ENCODE measurements at regions not wholly inside any gene's neighbourhood (a gene's known extent, or its start where the extent isn't known, plus 50 kb on each side); places are given as distances from the start of the nearest gene placed in this dataset.
A peak's percentile ranks its signal among the peaks of the same experiment; 100 is the strongest.

GRCh38 chr4:184950117-184950830 is 68.0 kb upstream of the HELT start (continued):
- TF ChIP-seq ZNF687 (CRISPR knock-in tag; IDR thresholded peaks at IDR 0.05) (no peak), NR2C2 (CRISPR knock-in tag; IDR thresholded peaks at IDR 0.05; ENCODE audit: borderline replicate concordance) (peak; percentile 87), IKZF5 (CRISPR knock-in tag; IDR thresholded peaks at IDR 0.05) (peak; percentile 58; the same call in 1 of the 2 replicates)

- H3K4me3 ChIP-seq (replicated peaks in 1 of 3; ENCODE audit: insufficient read depth in 1 of 3, low read depth in 2 of 3, low read length in 3 of 3), result no peak overlapping the region
- H4K20me1 ChIP-seq (ENCODE audit: insufficient read depth, low read length), result no peaks in the 10 kb centered on the region
- H3K4me1 ChIP-seq (ENCODE audit: insufficient read depth, low read length), result peaks cover 26% of the 10 kb centered on the region
- H3K36me3 ChIP-seq (replicated peaks in 1 of 2; ENCODE audit: control insufficient read depth in 1 of 2, insufficient read depth in 2 of 2, low read length in 2 of 2), result no peaks in the 10 kb centered on the region
- CTCF ChIA-PET (ENCODE audit: low intra/inter-chr PET ratio, low total read pairs), result no interaction called here
- ATAC-seq (peak; percentile 41; the same call in 2 of the 3 replicates), FAIRE-seq (no peak), DNase-seq (ENCODE audit: low spot score) (no peak)
- WGBS (ENCODE audit: low lambda C conversion rate), result 71% methylated on average over 11 of the region's 13 CpGs
- POLR2A ChIA-PET, result no interaction called here
- H3K79me2 ChIP-seq (ENCODE audit: insufficient read depth, low read length), result no peaks in the 10 kb centered on the region
- H3K4me2 ChIP-seq (ENCODE audit: low read depth, low read length), result peak overlapping the region; percentile 35; the same call in 1 of the 2 replicates
- H3K27ac ChIP-seq (ENCODE audit: extremely low read length, insufficient read depth, low read length), result no peak overlapping the region
- H3K9me3 ChIP-seq (ENCODE audit: low read length), result no peaks in the 10 kb centered on the region
- H3K9ac ChIP-seq (ENCODE audit: insufficient read depth, low read depth, low read length), result no peak overlapping the region
- in situ Hi-C loops (cut with HindIII; ENCODE audit: extremely low pct_ligation_motif_present, low pct_unique_long_range_greater_than_20kb) (no loop called here), intact Hi-C loops (cut with micrococcal nuclease; ENCODE audit: unreplicated experiment) (no loop called here)
- H2AFZ ChIP-seq (ENCODE audit: low read length), result no peak overlapping the region
- peaks cover 0 to 10% of the 10 kb centered on the region in 2 experiments; a peak in 2 of 5 replicates for H3K27me3 ChIP-seq (ENCODE audit: control insufficient read depth in 1 of 2, insufficient read depth in 2 of 2, low read length in 2 of 2)
- no TSS peak for BruUV-seq (replicated peaks)
- TF ChIP-seq ZNF703 (CRISPR knock-in tag; IDR thresholded peaks at IDR 0.05; ENCODE audit: borderline replicate concordance) (no peak), ZNF180 (CRISPR knock-in tag; IDR thresholded peaks at IDR 0.05; ENCODE audit: borderline replicate concordance, low read depth) (no peak), ZNF20 (CRISPR knock-in tag; IDR thresholded peaks at IDR 0.05) (no peak), IKZF5 (CRISPR knock-in tag; IDR thresholded peaks at IDR 0.05) (0 out of 2 replicates have a peak, but pooled peaks have one; percentile 4), FOXO4 (CRISPR knock-in tag; conservative IDR thresholded peaks at IDR 0.05) (no peak), RBM39 (IDR thresholded peaks at IDR 0.05; ENCODE audit: low read depth, low read length, poor library complexity, severe bottlenecking) (no peak), ZZZ3 (CRISPR knock-in tag; IDR thresholded peaks at IDR 0.05; ENCODE audit: borderline replicate concordance) (no peak), EP300 (IDR thresholded peaks at IDR 0.05; ENCODE audit: low read depth in 2 of 2, low read length in 2 of 2) (no peak), EP300 (CRISPR knock-in tag; IDR thresholded peaks at IDR 0.05; ENCODE audit: borderline replicate concordance) (no peak), ZNF670 (CRISPR knock-in tag; IDR thresholded peaks at IDR 0.05; ENCODE audit: borderline replicate concordance) (no peak), SKI (IDR thresholded peaks at IDR 0.05; ENCODE audit: partially characterized antibody) (no peak), ZNF510 (CRISPR knock-in tag; IDR thresholded peaks at IDR 0.05; ENCODE audit: low read depth) (no peak)
Observed at GRCh38 chr4:184950926-184951325, 67.4 kb upstream of the HELT start.

All from HepG2 (cell line).